ENCODE measurements at regions not wholly inside any gene's neighbourhood (a gene's known extent, or its start where the extent isn't known, plus 50 kb on each side); places are given as distances from the start of the nearest gene placed in this dataset.

DNA sequence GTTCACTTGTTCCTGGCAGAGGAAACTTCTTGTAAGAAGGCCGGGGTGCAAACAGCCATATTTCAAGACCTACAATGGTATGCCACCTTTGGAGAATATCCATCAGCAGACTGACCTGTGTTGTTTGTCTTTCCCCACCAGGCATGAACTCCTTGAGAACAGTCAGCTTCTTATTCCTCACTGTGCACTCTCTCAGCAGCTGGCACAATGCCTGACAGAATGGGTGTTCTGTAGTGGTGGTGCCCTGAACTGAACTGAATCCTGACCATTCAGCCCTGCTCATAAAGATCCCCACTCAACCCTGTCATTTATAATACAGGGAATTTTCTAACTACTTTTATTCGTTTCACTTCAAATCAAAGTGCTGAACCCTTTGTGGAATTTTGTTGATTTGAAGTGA is 206.9 kb downstream of the COX7C start:
- DNase-seq (ENCODE audit: low read depth, low spot score) = no peak
- TF ChIP-seq, protein P1, sequence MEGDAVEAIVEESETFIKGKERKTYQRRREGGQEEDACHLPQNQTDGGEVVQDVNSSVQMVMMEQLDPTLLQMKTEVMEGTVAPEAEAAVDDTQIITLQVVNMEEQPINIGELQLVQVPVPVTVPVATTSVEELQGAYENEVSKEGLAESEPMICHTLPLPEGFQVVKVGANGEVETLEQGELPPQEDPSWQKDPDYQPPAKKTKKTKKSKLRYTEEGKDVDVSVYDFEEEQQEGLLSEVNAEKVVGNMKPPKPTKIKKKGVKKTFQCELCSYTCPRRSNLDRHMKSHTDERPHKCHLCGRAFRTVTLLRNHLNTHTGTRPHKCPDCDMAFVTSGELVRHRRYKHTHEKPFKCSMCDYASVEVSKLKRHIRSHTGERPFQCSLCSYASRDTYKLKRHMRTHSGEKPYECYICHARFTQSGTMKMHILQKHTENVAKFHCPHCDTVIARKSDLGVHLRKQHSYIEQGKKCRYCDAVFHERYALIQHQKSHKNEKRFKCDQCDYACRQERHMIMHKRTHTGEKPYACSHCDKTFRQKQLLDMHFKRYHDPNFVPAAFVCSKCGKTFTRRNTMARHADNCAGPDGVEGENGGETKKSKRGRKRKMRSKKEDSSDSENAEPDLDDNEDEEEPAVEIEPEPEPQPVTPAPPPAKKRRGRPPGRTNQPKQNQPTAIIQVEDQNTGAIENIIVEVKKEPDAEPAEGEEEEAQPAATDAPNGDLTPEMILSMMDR (IDR thresholded peaks at IDR 0.05; ENCODE audit: insufficient read depth, low read length, missing control alignments) = no peak
- ChIA-PET POLR2A (no interaction called here), CTCF (no interaction called here)
- H3K4me3 ChIP-seq (ENCODE audit: low read depth, low read length) = no peak overlapping the region

DNA sequence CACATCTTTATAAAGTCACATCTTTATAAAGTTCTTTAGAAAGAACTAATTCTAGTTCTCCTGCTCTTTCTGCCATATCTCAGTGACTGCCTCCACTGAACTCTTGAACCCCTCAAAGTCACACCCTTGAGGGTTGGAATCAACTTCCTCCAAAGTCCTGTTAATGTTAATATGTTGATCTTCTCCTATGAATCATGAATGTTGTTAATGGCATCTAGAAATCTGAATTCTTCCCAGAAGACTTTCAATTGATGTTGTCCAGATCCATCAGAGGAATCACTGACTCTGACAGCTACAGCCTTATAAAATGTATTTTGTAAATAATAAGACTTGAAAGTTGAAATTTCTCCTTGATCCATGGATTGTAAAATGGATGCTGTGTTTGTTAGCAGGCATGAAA is 213.4 kb downstream of the COX7C start:
- POLR2A ChIA-PET = no interaction called here
- TF ChIP-seq, protein P1 (IDR thresholded peaks at IDR 0.05; ENCODE audit: insufficient read depth, low read length, missing control alignments) = no peak
- H3K4me3 ChIP-seq (ENCODE audit: low read depth, low read length) = no peak overlapping the region
- no peak for DNase-seq (ENCODE audit: low read depth, low spot score)
- CTCF ChIA-PET = no interaction called here

DNA sequence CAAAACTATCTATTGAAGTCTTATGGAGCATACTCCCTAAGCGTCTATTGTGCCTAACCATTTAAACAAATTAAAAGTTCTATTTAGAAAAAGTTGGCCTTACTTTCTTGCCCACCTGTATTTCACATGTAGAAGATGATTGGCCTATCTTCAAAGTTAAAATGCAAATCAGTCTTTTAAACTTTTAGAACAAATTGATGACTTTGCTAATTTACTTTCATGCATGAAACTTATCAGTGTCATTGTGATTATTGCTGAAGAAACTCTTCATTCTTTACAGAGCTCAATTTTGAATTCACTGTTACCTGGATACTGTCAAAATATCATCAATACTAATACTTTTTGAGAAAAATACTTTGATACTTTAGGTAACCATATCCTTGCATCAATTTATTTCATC is 216.1 kb downstream of the COX7C start:
- CTCF ChIA-PET = no interaction called here
- POLR2A ChIA-PET = no interaction called here
- no peak overlapping the region for H3K4me3 ChIP-seq (ENCODE audit: low read depth, low read length)
- TF ChIP-seq, protein P1 (IDR thresholded peaks at IDR 0.05; ENCODE audit: insufficient read depth, low read length, missing control alignments) = no peak
- DNase-seq (ENCODE audit: low read depth, low spot score) = no peak

- ChIA-PET POLR2A (no interaction called here), CTCF (no interaction called here)
- no peak overlapping the region for H3K4me3 ChIP-seq (ENCODE audit: low read depth, low read length)
- no peak for DNase-seq (ENCODE audit: low read depth, low spot score)
- TF ChIP-seq, protein P1 (IDR thresholded peaks at IDR 0.05; ENCODE audit: insufficient read depth, low read length, missing control alignments) = no peak
Measured at GRCh38 chr5:86837610-86838009, 219.9 kb downstream of the COX7C start.

DNA sequence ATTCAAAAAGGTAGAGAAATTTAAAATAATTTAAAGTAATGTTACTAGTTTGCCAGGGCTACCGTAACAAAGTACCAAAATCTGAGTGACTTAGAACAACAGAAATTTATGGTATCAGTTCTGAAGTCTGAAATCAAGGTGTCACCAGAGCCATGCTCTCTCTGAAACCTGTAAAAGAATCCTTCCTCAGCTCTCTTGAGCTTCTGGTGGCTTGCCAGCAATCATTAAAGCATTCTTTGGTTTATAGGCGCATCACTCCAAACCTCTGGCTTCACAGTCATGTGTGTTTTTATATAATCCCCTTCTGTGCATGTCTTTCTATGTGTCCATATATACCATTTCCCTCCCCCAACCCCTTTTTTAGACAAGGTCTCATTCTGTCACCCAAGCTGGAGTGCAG is 220.3 kb downstream of the COX7C start:
- CTCF ChIA-PET = no interaction called here
- no peak for DNase-seq (ENCODE audit: low read depth, low spot score)

DNA sequence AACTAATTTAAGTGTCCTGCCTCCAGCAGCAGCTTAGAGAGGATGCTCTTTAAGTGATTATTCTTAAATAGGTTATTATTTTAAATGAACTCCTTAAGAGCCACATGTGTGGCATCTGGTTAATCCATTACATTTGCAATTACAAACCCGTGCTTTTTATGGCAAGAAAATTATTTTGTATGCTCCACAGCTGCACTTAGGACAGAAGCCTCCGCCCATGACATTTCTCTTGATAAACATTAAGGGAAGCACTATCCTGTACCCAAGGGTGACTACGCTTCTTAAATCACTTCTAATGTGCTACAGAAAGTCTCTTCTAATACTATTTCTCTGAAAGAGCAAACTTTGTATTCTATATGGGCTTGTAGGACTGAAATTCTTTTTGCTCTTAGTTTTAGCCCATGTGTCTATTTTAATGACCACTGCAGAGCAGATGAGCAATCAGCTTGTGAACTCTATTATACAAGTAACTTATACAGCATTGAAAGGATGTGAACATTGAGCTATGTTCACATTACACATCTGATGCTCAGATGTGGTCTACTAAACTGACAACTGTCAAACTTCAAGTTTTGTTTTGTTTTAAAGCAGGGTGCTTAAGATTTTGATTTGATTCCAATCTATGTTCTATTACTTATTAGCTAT is 223.4 kb downstream of the COX7C start:
- ChIA-PET POLR2A (no interaction called here), CTCF (interaction anchor here (1.1 kb wide), 1 partner anchor 41 kb away, joined by 3 read pairs; no protein-coding TSS in a partner anchor)
- H3K4me3 ChIP-seq (ENCODE audit: low read depth, low read length) = no peak overlapping the region
- DNase-seq (ENCODE audit: low read depth, low spot score) = no peak
- TF ChIP-seq, protein P1 (IDR thresholded peaks at IDR 0.05; ENCODE audit: insufficient read depth, low read length, missing control alignments) = no peak

More for the DNA sequence above, 220.3 kb downstream of the COX7C start:
- no peak overlapping the region for H3K4me3 ChIP-seq (ENCODE audit: low read depth, low read length)
- TF ChIP-seq, protein P1 (IDR thresholded peaks at IDR 0.05; ENCODE audit: insufficient read depth, low read length, missing control alignments) = no peak
- POLR2A ChIA-PET = no interaction called here
